ENCODE measurements at regions not wholly inside any gene's neighbourhood (a gene's known extent, or its start where the extent isn't known, plus 50 kb on each side); places are given as distances from the start of the nearest gene placed in this dataset.

DNA sequence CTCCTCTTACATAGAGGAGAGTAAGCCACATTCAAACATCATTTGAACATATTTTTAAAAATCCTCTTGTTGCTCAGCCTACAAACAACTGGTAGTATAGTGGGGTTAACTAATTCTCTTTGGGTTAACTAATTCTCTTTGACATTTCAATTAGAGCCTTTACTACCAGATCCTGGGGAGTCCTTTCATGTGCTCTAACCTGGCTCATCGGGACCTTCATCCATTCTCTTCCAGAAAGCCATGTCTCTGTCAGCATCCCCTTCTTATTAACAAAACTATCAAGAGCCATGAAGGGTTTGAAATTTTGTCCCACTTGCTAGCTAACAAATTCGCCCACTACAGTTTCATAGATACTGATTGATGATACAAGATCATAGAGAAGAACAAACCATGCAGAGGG lies 349.8 kb upstream of the PABPC4L start:
- Histone ChIP-seq H3K36me3 (no peaks in the 10 kb centered on the region), H3K9ac (ENCODE audit: low read depth in 2 of 2, low read length in 2 of 2) (no peak overlapping the region), H3K27me3 (no peaks in the 10 kb centered on the region), H3K9me3 (no peaks in the 10 kb centered on the region), H3K27ac (no peak overlapping the region), H3K4me3 (no peak overlapping the region), H3K4me1 (no peaks in the 10 kb centered on the region)
- TF ChIP-seq, protein P1, sequence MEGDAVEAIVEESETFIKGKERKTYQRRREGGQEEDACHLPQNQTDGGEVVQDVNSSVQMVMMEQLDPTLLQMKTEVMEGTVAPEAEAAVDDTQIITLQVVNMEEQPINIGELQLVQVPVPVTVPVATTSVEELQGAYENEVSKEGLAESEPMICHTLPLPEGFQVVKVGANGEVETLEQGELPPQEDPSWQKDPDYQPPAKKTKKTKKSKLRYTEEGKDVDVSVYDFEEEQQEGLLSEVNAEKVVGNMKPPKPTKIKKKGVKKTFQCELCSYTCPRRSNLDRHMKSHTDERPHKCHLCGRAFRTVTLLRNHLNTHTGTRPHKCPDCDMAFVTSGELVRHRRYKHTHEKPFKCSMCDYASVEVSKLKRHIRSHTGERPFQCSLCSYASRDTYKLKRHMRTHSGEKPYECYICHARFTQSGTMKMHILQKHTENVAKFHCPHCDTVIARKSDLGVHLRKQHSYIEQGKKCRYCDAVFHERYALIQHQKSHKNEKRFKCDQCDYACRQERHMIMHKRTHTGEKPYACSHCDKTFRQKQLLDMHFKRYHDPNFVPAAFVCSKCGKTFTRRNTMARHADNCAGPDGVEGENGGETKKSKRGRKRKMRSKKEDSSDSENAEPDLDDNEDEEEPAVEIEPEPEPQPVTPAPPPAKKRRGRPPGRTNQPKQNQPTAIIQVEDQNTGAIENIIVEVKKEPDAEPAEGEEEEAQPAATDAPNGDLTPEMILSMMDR (IDR thresholded peaks at IDR 0.05), result no peak
- intact Hi-C loops (cut with DNase I), result no loop called here
- DNase-seq, result no peak

DNA sequence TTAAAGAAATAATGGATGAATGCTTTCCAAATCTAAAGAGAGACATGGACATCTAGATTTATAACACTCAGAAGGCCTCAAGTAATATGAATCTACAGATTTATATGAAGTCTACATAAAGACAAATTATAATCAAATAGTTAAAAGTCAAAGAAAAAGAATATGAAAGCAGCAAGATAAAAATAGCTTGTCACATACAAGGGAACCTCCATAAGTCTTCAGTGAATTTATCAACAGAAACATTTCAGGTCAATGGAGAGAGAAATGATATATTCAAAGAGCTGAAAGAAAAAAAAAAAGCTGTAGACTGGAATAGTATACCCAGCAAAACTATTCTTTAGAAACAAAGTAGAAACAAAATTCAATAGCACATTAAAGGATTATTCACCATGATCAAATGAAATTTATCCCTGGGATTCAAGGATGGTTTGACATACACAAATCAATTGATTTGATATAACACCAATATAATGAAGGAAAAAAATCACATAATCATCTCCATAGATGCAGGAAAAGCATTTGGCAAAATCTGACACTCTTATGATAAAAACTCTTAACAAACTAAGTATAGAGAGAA lies 346.6 kb upstream of the PABPC4L start:
- TF ChIP-seq, protein P1 (IDR thresholded peaks at IDR 0.05), result no peak
- Histone ChIP-seq H3K36me3 (no peaks in the 10 kb centered on the region), H3K4me1 (no peaks in the 10 kb centered on the region), H3K27me3 (no peaks in the 10 kb centered on the region), H3K9me3 (no peaks in the 10 kb centered on the region), H3K4me3 (no peak overlapping the region), H3K9ac (ENCODE audit: low read depth in 2 of 2, low read length in 2 of 2) (no peak overlapping the region), H3K27ac (no peak overlapping the region)
- DNase-seq, result no peak
- intact Hi-C loops (cut with DNase I), result no loop called here

DNA sequence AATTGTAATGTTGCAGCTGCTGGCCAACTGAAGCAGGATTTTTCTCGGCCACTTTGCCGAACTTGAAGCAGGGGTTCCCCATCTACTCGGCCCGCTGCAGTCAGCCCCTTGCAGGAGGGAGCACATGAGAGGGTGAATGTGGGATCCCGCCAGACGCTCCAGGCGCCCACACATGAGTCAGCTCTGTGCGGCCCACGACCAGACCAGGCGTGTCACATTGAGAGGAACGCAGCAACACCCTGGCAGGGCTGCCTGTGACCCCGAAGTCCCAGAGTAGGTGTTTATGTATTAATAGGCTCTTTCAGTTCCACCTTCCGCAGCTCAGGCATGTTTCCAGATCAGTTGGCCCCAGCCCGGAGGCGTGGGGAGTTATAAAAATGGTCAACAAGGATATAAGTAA lies 344.7 kb upstream of the PABPC4L start:
- no peak overlapping the region for H3K9ac ChIP-seq (ENCODE audit: low read depth in 2 of 2, low read length in 2 of 2)
- intact Hi-C loops (cut with DNase I), result no loop called here
- H3K4me1 ChIP-seq, result no peaks in the 10 kb centered on the region
- no peak for DNase-seq
- no peaks in the 10 kb centered on the region for H3K9me3 ChIP-seq
- H3K27ac ChIP-seq, result no peak overlapping the region
- no peaks in the 10 kb centered on the region for H3K36me3 ChIP-seq
- TF ChIP-seq, protein P1 (IDR thresholded peaks at IDR 0.05), result no peak
- H3K4me3 ChIP-seq, result no peak overlapping the region
- H3K27me3 ChIP-seq, result no peaks in the 10 kb centered on the region

DNA sequence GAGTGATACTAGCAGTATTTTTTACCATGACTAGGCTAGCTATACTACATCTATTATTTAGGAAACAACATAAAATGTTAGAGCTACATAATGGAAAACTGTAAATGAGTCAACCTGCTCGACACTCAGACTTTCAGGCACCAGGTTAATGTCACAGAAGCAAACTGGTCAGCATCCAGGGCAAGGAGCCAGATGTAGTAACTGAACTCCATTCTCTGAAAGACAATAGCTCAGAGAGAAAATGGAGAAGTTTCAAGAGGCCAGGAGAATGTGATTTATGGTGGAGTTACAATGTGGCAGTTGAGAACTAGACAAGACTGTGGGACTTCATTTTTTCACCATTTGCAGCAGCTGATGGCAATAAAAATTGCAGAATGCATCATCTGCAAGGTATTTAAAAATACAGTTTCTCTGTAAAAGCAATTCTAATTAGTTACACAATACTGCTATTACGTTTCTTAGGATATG lies 342.7 kb upstream of the PABPC4L start:
- intact Hi-C loops (cut with DNase I), result no loop called here

DNA sequence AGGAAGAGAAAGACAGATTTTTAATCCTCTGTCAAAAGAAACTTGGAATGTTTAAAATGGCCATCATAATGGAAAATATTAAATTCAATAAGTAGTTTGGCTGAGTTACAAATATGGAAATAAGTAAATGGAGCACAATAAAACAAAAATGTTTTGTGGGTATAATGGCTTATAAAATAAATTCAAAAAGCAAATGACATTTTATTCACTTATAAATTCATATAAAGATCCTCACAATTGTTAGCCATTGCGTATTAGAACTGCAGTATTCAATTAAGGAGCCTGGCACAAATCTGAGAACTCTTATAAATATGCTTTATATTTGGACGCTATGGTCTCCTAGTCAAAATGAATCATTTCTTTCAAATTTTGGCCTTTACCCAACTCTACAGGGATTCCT lies 339.0 kb upstream of the PABPC4L start:
- intact Hi-C loops (cut with DNase I), result no loop called here
- TF ChIP-seq, protein P1 (IDR thresholded peaks at IDR 0.05), result no peak
- Histone ChIP-seq H3K9me3 (no peaks in the 10 kb centered on the region), H3K4me3 (no peak overlapping the region), H3K36me3 (no peaks in the 10 kb centered on the region), H3K4me1 (no peaks in the 10 kb centered on the region), H3K27ac (no peak overlapping the region), H3K27me3 (no peaks in the 10 kb centered on the region), H3K9ac (ENCODE audit: low read depth in 2 of 2, low read length in 2 of 2) (no peak overlapping the region)
- DNase-seq, result no peak

More for the DNA sequence above, 342.7 kb upstream of the PABPC4L start:
- Histone ChIP-seq H3K27me3 (no peaks in the 10 kb centered on the region), H3K27ac (no peak overlapping the region), H3K9me3 (no peaks in the 10 kb centered on the region), H3K4me1 (no peaks in the 10 kb centered on the region), H3K36me3 (no peaks in the 10 kb centered on the region), H3K4me3 (no peak overlapping the region), H3K9ac (ENCODE audit: low read depth in 2 of 2, low read length in 2 of 2) (no peak overlapping the region)
- TF ChIP-seq, protein P1 (IDR thresholded peaks at IDR 0.05), result no peak
- DNase-seq, result no peak
